Suprapubic skin (tissue), 4 donors: ENCODE measurements at regions not wholly inside any gene's neighbourhood (a gene's known extent, or its start where the extent isn't known, plus 50 kb on each side); places are given as distances from the start of the nearest gene placed in this dataset.

Source experiments
- DNase-seq, 2 donors: peaks; one replicate each; pipeline ENCODE4 v3.0.0-alpha.2; 2019; ENCODE audit warnings: low spot score in 2 of 2
- H3K27ac ChIP-seq: fragments of 200-600 bp; sonication (generic); one replicate; pipeline ENCODE4 v1.5.1; 2019
- H3K27me3 ChIP-seq: fragments of 200-600 bp; sonication (generic); one replicate; pipeline ENCODE4 v1.5.1; 2019
- H3K36me3 ChIP-seq: fragments of 200-600 bp; sonication (generic); one replicate; pipeline ENCODE4 v1.5.1; 2019
- H3K4me1 ChIP-seq: fragments of 200-600 bp; sonication (generic); one replicate; pipeline ENCODE4 v1.5.1; 2019
- H3K4me3 ChIP-seq: fragments of 200-600 bp; sonication (generic); one replicate; pipeline ENCODE4 v1.5.1; 2019; ENCODE audit warnings: mild to moderate bottlenecking
- H3K9me3 ChIP-seq: fragments of 200-600 bp; sonication (generic); one replicate; pipeline ENCODE4 v1.5.1; 2019
- CTCF ChIP-seq, 2 donors: fragments of 200-600 bp in 1 of 2; fragments of 450-650 bp in 1 of 2; sonication (generic) in 1 of 2; IDR thresholded peaks; one replicate each; pipeline ENCODE4 v1.5.1; 2016 to 2019; ENCODE audit warnings: antibody characterized with exemption in 2 of 2, mild to moderate bottlenecking in 1 of 2, moderate library complexity in 1 of 2
- EP300 ChIP-seq: sonication (generic); formaldehyde crosslinking; IDR thresholded peaks from one replicate; pipeline ENCODE4 v1.6.1; 2017; ENCODE audit warnings: antibody characterized with exemption
- POLR2A ChIP-seq, 2 donors: fragments of 450-650 bp; IDR thresholded peaks; one replicate each; pipeline ENCODE4 v1.6.1; 2017; ENCODE audit warnings: antibody characterized with exemption in 2 of 2, mild to moderate bottlenecking in 2 of 2, moderate library complexity in 2 of 2
- POLR2AphosphoS5 ChIP-seq, 3 donors: sonication (generic); formaldehyde crosslinking; IDR thresholded peaks; one replicate each; pipeline ENCODE4 v1.6.1; 2017; ENCODE audit warnings: antibody characterized with exemption in 3 of 3
- WGBS: methylation state at CpG from one replicate; pipeline ENCODE4 v1.1.5; 2018; 5-methylcytosine and 5-hydroxymethylcytosine counted together

- 88% methylated on average over 1 of the region's 1 CpG for WGBS
- no peak for TF ChIP-seq EP300
- Histone ChIP-seq H3K9me3 (no peaks in the 10 kb centered on the region), H3K36me3 (no peaks in the 10 kb centered on the region), H3K4me3 (no peak overlapping the region), H3K27me3 (no peaks in the 10 kb centered on the region), H3K27ac (no peak overlapping the region), H3K4me1 (no peaks in the 10 kb centered on the region)
- DNase-seq: no peak
These were observed 267.2 kb upstream of the BLID start for GRCh38 chr11:122383186-122383585.

GRCh38 chr11:122375687-122376399 is 259.8 kb upstream of the BLID start:
- 75% methylated on average over 3 of the region's 4 CpGs for WGBS
- TF ChIP-seq CTCF (IDR thresholded peaks at IDR 0.05) (no peak), POLR2AphosphoS5 (IDR thresholded peaks at IDR 0.05) (no peak), EP300 (no peak), POLR2A (IDR thresholded peaks at IDR 0.05) (no peak)
- no peaks in the 10 kb centered on the region for H3K36me3 ChIP-seq

GRCh38 chr11:122368796-122369195 is 252.8 kb upstream of the BLID start:
- Histone ChIP-seq H3K27me3 (no peaks in the 10 kb centered on the region), H3K36me3 (no peaks in the 10 kb centered on the region), H3K4me3 (no peak overlapping the region), H3K4me1 (peaks cover 8% of the 10 kb centered on the region), H3K27ac (no peak overlapping the region), H3K9me3 (no peaks in the 10 kb centered on the region)
- 97% methylated on average over 4 of the region's 4 CpGs for WGBS
- no peak for TF ChIP-seq CTCF (IDR thresholded peaks at IDR 0.05)
- TF ChIP-seq POLR2AphosphoS5 (IDR thresholded peaks at IDR 0.05): no peak
- TF ChIP-seq EP300: no peak
- TF ChIP-seq POLR2A (IDR thresholded peaks at IDR 0.05): no peak
- no peak for DNase-seq

More at GRCh38 chr11:122375687-122376399, 259.8 kb upstream of the BLID start:
- Histone ChIP-seq H3K27ac (no peak overlapping the region), H3K27me3 (no peaks in the 10 kb centered on the region), H3K4me1 (no peaks in the 10 kb centered on the region), H3K4me3 (no peak overlapping the region), H3K9me3 (no peaks in the 10 kb centered on the region)
- DNase-seq: no peak

GRCh38 chr11:122367809-122368231 is 251.8 kb upstream of the BLID start:
- Histone ChIP-seq H3K4me3 (no peak overlapping the region), H3K27me3 (no peaks in the 10 kb centered on the region), H3K9me3 (no peaks in the 10 kb centered on the region), H3K36me3 (no peaks in the 10 kb centered on the region), H3K4me1 (peaks cover 8% of the 10 kb centered on the region), H3K27ac (peak overlapping the region; percentile 19)
- DNase-seq: no peak
- TF ChIP-seq EP300 (no peak), POLR2AphosphoS5 (IDR thresholded peaks at IDR 0.05) (no peak), CTCF (IDR thresholded peaks at IDR 0.05) (no peak), POLR2A (IDR thresholded peaks at IDR 0.05) (no peak)
- 13% methylated on average over 6 of the region's 6 CpGs for WGBS

- no peaks in the 10 kb centered on the region for H3K9me3 ChIP-seq
- no peaks in the 10 kb centered on the region for H3K36me3 ChIP-seq
- TF ChIP-seq EP300 (no peak), POLR2A (IDR thresholded peaks at IDR 0.05) (no peak), CTCF (IDR thresholded peaks at IDR 0.05) (no peak), POLR2AphosphoS5 (IDR thresholded peaks at IDR 0.05) (no peak)
- H3K4me1 ChIP-seq: peaks cover 8% of the 10 kb centered on the region
- H3K27ac ChIP-seq: peak overlapping the region; percentile 4
- peak overlapping the region; percentile 25 for H3K4me3 ChIP-seq
- no peaks in the 10 kb centered on the region for H3K27me3 ChIP-seq
- 62% methylated on average over 11 of the region's 11 CpGs for WGBS
- DNase-seq: no peak
These were observed 249.8 kb upstream of the BLID start for GRCh38 chr11:122365610-122366360.
